ENCODE measurements at regions not wholly inside any gene's neighbourhood (a gene's known extent, or its start where the extent isn't known, plus 50 kb on each side); places are given as distances from the start of the nearest gene placed in this dataset.
"Not testable (repeated sequence)": the region's sequence is repeated elsewhere in the genome, so short reads cannot be mapped to it uniquely, and the experiment has no call there.

- Mint-ChIP-seq H3K27ac (no peak overlapping the region), H3K4me1 (no peaks in the 10 kb centered on the region), H3K36me3 (ENCODE audit: low read depth) (no peaks in the 10 kb centered on the region), H3K27me3 (no peaks in the 10 kb centered on the region), H3K4me3 (no peak overlapping the region), H3K9me3 (no peaks in the 10 kb centered on the region)
- POLR2A ChIA-PET, result no interaction called here
- CTCF ChIA-PET, result no interaction called here
- DNase-seq, result no peak
Measured at GRCh38 chr2:17226941-17227490, 291.2 kb downstream of the RAD51AP2 start.

GRCh38 chr2:17223211-17223610 is 295.0 kb downstream of the RAD51AP2 start:
- no peaks in the 10 kb centered on the region for H3K36me3 Mint-ChIP-seq (ENCODE audit: low read depth)
- no peak overlapping the region for H3K4me3 Mint-ChIP-seq
- CTCF ChIA-PET, result no interaction called here
- POLR2A ChIA-PET, result no interaction called here
- no peak overlapping the region for H3K27ac Mint-ChIP-seq
- no peak for DNase-seq
- no peaks in the 10 kb centered on the region for H3K27me3 Mint-ChIP-seq
- H3K9me3 Mint-ChIP-seq, result no peaks in the 10 kb centered on the region
- no peaks in the 10 kb centered on the region for H3K4me1 Mint-ChIP-seq

GRCh38 chr2:17208511-17208910 is 309.7 kb downstream of the RAD51AP2 start:
- Mint-ChIP-seq H3K4me3 (no peak overlapping the region), H3K27me3 (no peaks in the 10 kb centered on the region), H3K27ac (no peak overlapping the region), H3K4me1 (no peaks in the 10 kb centered on the region), H3K36me3 (ENCODE audit: low read depth) (no peaks in the 10 kb centered on the region), H3K9me3 (peaks cover 10% of the 10 kb centered on the region)
- ChIA-PET POLR2A (no interaction called here), CTCF (no interaction called here)
- no peak for DNase-seq

- H3K4me3 Mint-ChIP-seq, result no peak overlapping the region
- ChIA-PET CTCF (no interaction called here), POLR2A (no interaction called here)
- H3K4me1 Mint-ChIP-seq, result no peaks in the 10 kb centered on the region
- H3K36me3 Mint-ChIP-seq (ENCODE audit: low read depth), result no peaks in the 10 kb centered on the region
- no peak for DNase-seq
- no peak overlapping the region for H3K27ac Mint-ChIP-seq
- no peaks in the 10 kb centered on the region for H3K27me3 Mint-ChIP-seq
- peaks cover 7% of the 10 kb centered on the region for H3K9me3 Mint-ChIP-seq
Measured at GRCh38 chr2:17206771-17207170, 311.5 kb downstream of the RAD51AP2 start.

- H3K4me3 Mint-ChIP-seq; H3K4me1 Mint-ChIP-seq; H3K27ac Mint-ChIP-seq; CTCF ChIA-PET; H3K27me3 Mint-ChIP-seq; DNase-seq; POLR2A ChIA-PET; H3K9me3 Mint-ChIP-seq; H3K36me3 Mint-ChIP-seq (ENCODE audit: low read depth): not testable (repeated sequence)
Measured at GRCh38 chr2:17204214-17204613, 314.0 kb downstream of the RAD51AP2 start.

GRCh38 chr2:17202628-17203027 is 315.6 kb downstream of the RAD51AP2 start:
- H3K27ac Mint-ChIP-seq; DNase-seq; H3K9me3 Mint-ChIP-seq; CTCF ChIA-PET; H3K4me3 Mint-ChIP-seq; H3K36me3 Mint-ChIP-seq (ENCODE audit: low read depth); H3K27me3 Mint-ChIP-seq; POLR2A ChIA-PET; H3K4me1 Mint-ChIP-seq: not testable (repeated sequence)

GRCh38 chr2:17199741-17200140 is 318.5 kb downstream of the RAD51AP2 start:
- ChIA-PET POLR2A (no interaction called here), CTCF (no interaction called here)
- Mint-ChIP-seq H3K27ac (no peak overlapping the region), H3K4me3 (no peak overlapping the region), H3K36me3 (ENCODE audit: low read depth) (no peaks in the 10 kb centered on the region), H3K27me3 (no peaks in the 10 kb centered on the region), H3K9me3 (peaks cover 3% of the 10 kb centered on the region), H3K4me1 (no peaks in the 10 kb centered on the region)
- no peak for DNase-seq

GRCh38 chr2:17196380-17196779 is 321.9 kb downstream of the RAD51AP2 start:
- DNase-seq, result no peak
- Mint-ChIP-seq H3K4me3 (no peak overlapping the region), H3K4me1 (no peaks in the 10 kb centered on the region), H3K27me3 (no peaks in the 10 kb centered on the region), H3K36me3 (ENCODE audit: low read depth) (no peaks in the 10 kb centered on the region), H3K9me3 (peaks cover 1% of the 10 kb centered on the region), H3K27ac (no peak overlapping the region)
- POLR2A ChIA-PET, result no interaction called here
- CTCF ChIA-PET, result no interaction called here

GRCh38 chr2:17195016-17195415 is 323.2 kb downstream of the RAD51AP2 start:
- Mint-ChIP-seq H3K4me3 (no peak overlapping the region), H3K36me3 (ENCODE audit: low read depth) (no peaks in the 10 kb centered on the region), H3K27ac (no peak overlapping the region), H3K27me3 (no peaks in the 10 kb centered on the region), H3K4me1 (no peaks in the 10 kb centered on the region), H3K9me3 (peaks cover 1% of the 10 kb centered on the region)
- POLR2A ChIA-PET, result no interaction called here
- CTCF ChIA-PET, result no interaction called here
- DNase-seq, result no peak

GRCh38 chr2:17194083-17194482 is 324.2 kb downstream of the RAD51AP2 start:
- no peak for DNase-seq
- CTCF ChIA-PET, result no interaction called here
- POLR2A ChIA-PET, result no interaction called here
- H3K9me3 Mint-ChIP-seq, result peaks cover 1% of the 10 kb centered on the region
- H3K4me1 Mint-ChIP-seq, result no peaks in the 10 kb centered on the region
- no peaks in the 10 kb centered on the region for H3K36me3 Mint-ChIP-seq (ENCODE audit: low read depth)
- no peaks in the 10 kb centered on the region for H3K27me3 Mint-ChIP-seq
- no peak overlapping the region for H3K27ac Mint-ChIP-seq
- no peak overlapping the region for H3K4me3 Mint-ChIP-seq

GRCh38 chr2:17193433-17193890 is 324.8 kb downstream of the RAD51AP2 start:
- H3K27me3 Mint-ChIP-seq; DNase-seq; H3K27ac Mint-ChIP-seq; H3K4me3 Mint-ChIP-seq; H3K36me3 Mint-ChIP-seq (ENCODE audit: low read depth); CTCF ChIA-PET; POLR2A ChIA-PET; H3K4me1 Mint-ChIP-seq; H3K9me3 Mint-ChIP-seq: not testable (repeated sequence)

- no peaks in the 10 kb centered on the region for H3K36me3 Mint-ChIP-seq (ENCODE audit: low read depth)
- no peak overlapping the region for H3K27ac Mint-ChIP-seq
- POLR2A ChIA-PET, result no interaction called here
Measured at GRCh38 chr2:17191223-17191622, 327.0 kb downstream of the RAD51AP2 start.

GRCh38 chr2:17190527-17190926 is 327.7 kb downstream of the RAD51AP2 start:
- no peak overlapping the region for H3K27ac Mint-ChIP-seq
- H3K36me3 Mint-ChIP-seq (ENCODE audit: low read depth), result no peaks in the 10 kb centered on the region
- ChIA-PET CTCF (no interaction called here), POLR2A (no interaction called here)
- H3K27me3 Mint-ChIP-seq, result no peaks in the 10 kb centered on the region
- H3K4me1 Mint-ChIP-seq, result no peaks in the 10 kb centered on the region
- DNase-seq, result no peak
- peaks cover 1% of the 10 kb centered on the region for H3K9me3 Mint-ChIP-seq
- no peak overlapping the region for H3K4me3 Mint-ChIP-seq

More at GRCh38 chr2:17191223-17191622, 327.0 kb downstream of the RAD51AP2 start:
- Mint-ChIP-seq H3K4me1 (no peaks in the 10 kb centered on the region), H3K9me3 (peaks cover 1% of the 10 kb centered on the region), H3K27me3 (no peaks in the 10 kb centered on the region), H3K4me3 (no peak overlapping the region)
- CTCF ChIA-PET, result interaction anchor here (0.5 kb wide), 1 partner anchor 198 kb away, joined by 3 read pairs; no protein-coding TSS in a partner anchor
- no peak for DNase-seq

- ChIA-PET POLR2A (no interaction called here), CTCF (no interaction called here)
- DNase-seq, result no peak
- no peaks in the 10 kb centered on the region for H3K36me3 Mint-ChIP-seq (ENCODE audit: low read depth)
- H3K4me1 Mint-ChIP-seq, result no peaks in the 10 kb centered on the region
- no peak overlapping the region for H3K4me3 Mint-ChIP-seq
- H3K27ac Mint-ChIP-seq, result no peak overlapping the region
- H3K27me3 Mint-ChIP-seq, result no peaks in the 10 kb centered on the region
- H3K9me3 Mint-ChIP-seq, result peaks cover 1% of the 10 kb centered on the region
Measured at GRCh38 chr2:17188721-17189120, 329.5 kb downstream of the RAD51AP2 start.

Data from activated CD4-positive, alpha-beta T cell treated with anti-CD3 and anti-CD28 coated beads, Interleukin-2, amount 10 ng/mL, durations not matched to agents 7 days and 5 days (primary cell).